Sigmoid colon (tissue), 6 donors: ENCODE measurements at regions not wholly inside any gene's neighbourhood (a gene's known extent, or its start where the extent isn't known, plus 50 kb on each side); places are given as distances from the start of the nearest gene placed in this dataset.

Experiments
- DNase-seq: peaks from one replicate; pipeline ENCODE4 v3.0.0-alpha.2; 2019
- H3K27ac ChIP-seq, 4 donors: fragments of 200-600 bp; sonication (generic); one replicate each; pipeline ENCODE4 v1.5.1; 2016 to 2019; ENCODE audit warnings: mild to moderate bottlenecking in 1 of 4
- H3K27me3 ChIP-seq, 3 donors: fragments of 200-600 bp; sonication (generic); one replicate each; pipeline ENCODE4 v1.5.1; 2019; ENCODE audit warnings: mild to moderate bottlenecking in 1 of 3
- H3K36me3 ChIP-seq, 4 donors: fragments of 200-600 bp; sonication (generic); one replicate each; pipeline ENCODE4 v1.5.1; 2016 to 2019
- H3K4me1 ChIP-seq, 4 donors: fragments of 200-600 bp; sonication (generic); one replicate each; pipeline ENCODE4 v1.5.1; 2017 to 2019
- H3K4me3 ChIP-seq, 4 donors: fragments of 200-600 bp; sonication (generic); one replicate each; pipeline ENCODE4 v1.5.1; 2017 to 2019; ENCODE audit warnings: mild to moderate bottlenecking in 2 of 4, moderate library complexity in 1 of 4
- H3K9me3 ChIP-seq, 4 donors: fragments of 200-600 bp in 3 of 4; sonication (generic) in 3 of 4; one replicate each; pipeline versions ENCODE4 v1.5.1 to v1.6.1; 2013 to 2019
- EP300 ChIP-seq, 4 donors: sonication (generic); formaldehyde crosslinking; IDR thresholded peaks; one replicate each; pipeline ENCODE4 v1.6.1; 2017; ENCODE audit warnings: antibody characterized with exemption in 4 of 4
- POLR2A ChIP-seq, 2 donors: fragments of 450-650 bp; IDR thresholded peaks; one replicate each; pipeline ENCODE4 v1.6.1; 2016; ENCODE audit warnings: antibody characterized with exemption in 2 of 2, mild to moderate bottlenecking in 2 of 2, moderate library complexity in 2 of 2
- POLR2AphosphoS5 ChIP-seq, 4 donors: sonication (generic); formaldehyde crosslinking; IDR thresholded peaks; one replicate each; pipeline ENCODE4 v1.6.1; 2017; ENCODE audit warnings: antibody characterized with exemption in 4 of 4
- WGBS, 2 donors: extraction: QIAGEN DNeasy Blood & Tissue Kit; methylation state at CpG; one replicate each; pipeline ENCODE4 v1.1.7; 2013; 5-methylcytosine and 5-hydroxymethylcytosine counted together
- intact Hi-C: fragments of 100-400 bp; cut with DNase I; formaldehyde crosslinking; loops from one replicate; pipeline ENCODE4 v1.15.1; 2023
- TF ChIP-seq, protein P1 (sequence below), 4 experiments: fragments of 450-650 bp in 3 of 4; fragments of 200-600 bp in 1 of 4; IDR thresholded peaks; one replicate each; pipeline ENCODE4 v1.5.1; 2016 to 2019; ENCODE audit warnings: antibody characterized with exemption in 4 of 4, mild to moderate bottlenecking in 3 of 4, moderate library complexity in 2 of 4
- donor health status: healthy with polysubstance abuse.
- donor health status: healthy.

DNA sequence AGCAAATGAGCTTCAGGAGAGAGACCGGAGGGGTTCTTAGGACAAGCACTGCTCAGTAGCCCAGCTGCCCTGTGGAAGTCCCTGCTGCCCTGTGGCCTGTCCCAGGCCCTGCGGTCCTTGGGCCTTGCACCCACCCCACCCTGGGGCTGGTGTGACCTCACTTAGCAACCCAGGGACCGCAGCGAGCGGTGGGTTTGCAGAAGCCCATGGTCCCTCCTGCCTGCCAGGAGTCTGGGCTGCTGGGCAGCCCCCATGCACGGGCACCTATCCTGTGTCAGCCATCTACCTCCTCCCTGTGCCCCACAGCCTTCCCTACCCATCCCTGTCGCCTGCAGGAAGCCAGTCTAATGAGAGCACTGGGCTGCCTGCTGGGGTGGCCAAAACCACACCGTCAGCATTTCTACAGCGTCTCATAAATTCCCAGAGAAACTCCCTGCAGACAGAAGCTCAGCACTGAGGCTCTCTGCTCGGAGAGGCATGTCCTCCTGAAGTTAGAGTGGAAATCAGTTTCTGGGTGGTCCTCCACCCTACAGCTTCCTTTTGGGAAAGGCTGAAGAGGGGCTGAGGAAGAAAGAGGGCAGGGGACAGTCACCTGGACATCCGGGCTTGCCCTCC, 231.1 kb upstream of the HS6ST1 start:
- H3K27me3 ChIP-seq: no peaks in the 10 kb centered on the region
- no peak overlapping the region for H3K4me3 ChIP-seq
- TF ChIP-seq EP300 (IDR thresholded peaks at IDR 0.05): no peak
- TF ChIP-seq POLR2A (IDR thresholded peaks at IDR 0.05): no peak
- TF ChIP-seq, protein P1, sequence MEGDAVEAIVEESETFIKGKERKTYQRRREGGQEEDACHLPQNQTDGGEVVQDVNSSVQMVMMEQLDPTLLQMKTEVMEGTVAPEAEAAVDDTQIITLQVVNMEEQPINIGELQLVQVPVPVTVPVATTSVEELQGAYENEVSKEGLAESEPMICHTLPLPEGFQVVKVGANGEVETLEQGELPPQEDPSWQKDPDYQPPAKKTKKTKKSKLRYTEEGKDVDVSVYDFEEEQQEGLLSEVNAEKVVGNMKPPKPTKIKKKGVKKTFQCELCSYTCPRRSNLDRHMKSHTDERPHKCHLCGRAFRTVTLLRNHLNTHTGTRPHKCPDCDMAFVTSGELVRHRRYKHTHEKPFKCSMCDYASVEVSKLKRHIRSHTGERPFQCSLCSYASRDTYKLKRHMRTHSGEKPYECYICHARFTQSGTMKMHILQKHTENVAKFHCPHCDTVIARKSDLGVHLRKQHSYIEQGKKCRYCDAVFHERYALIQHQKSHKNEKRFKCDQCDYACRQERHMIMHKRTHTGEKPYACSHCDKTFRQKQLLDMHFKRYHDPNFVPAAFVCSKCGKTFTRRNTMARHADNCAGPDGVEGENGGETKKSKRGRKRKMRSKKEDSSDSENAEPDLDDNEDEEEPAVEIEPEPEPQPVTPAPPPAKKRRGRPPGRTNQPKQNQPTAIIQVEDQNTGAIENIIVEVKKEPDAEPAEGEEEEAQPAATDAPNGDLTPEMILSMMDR (IDR thresholded peaks at IDR 0.05): no peak
- TF ChIP-seq POLR2AphosphoS5 (IDR thresholded peaks at IDR 0.05): no peak
- H3K9me3 ChIP-seq: no peaks in the 10 kb centered on the region
- intact Hi-C loops: no loop called here
- DNase-seq: peak; percentile 29
- WGBS, 2 donors: 72 to 77% methylated on average over 11 of the region's 11 CpGs
- no peaks in the 10 kb centered on the region for H3K4me1 ChIP-seq
- no peak overlapping the region for H3K27ac ChIP-seq
- no peaks in the 10 kb centered on the region for H3K36me3 ChIP-seq

- no peak overlapping the region for H3K27ac ChIP-seq
- DNase-seq: no peak
- no peak overlapping the region for H3K4me3 ChIP-seq
- TF ChIP-seq POLR2AphosphoS5 (IDR thresholded peaks at IDR 0.05) (no peak), EP300 (IDR thresholded peaks at IDR 0.05) (no peak), POLR2A (IDR thresholded peaks at IDR 0.05) (no peak)
- no peaks in the 10 kb centered on the region for H3K27me3 ChIP-seq
- H3K9me3 ChIP-seq: no peaks in the 10 kb centered on the region
- H3K36me3 ChIP-seq: no peaks in the 10 kb centered on the region
- no peaks in the 10 kb centered on the region for H3K4me1 ChIP-seq
- intact Hi-C loops: no loop called here
- WGBS, 2 donors: 56 to 74% methylated on average over 6 of the region's 6 CpGs
These were observed 231.7 kb upstream of the HS6ST1 start for GRCh38 chr2:128550389-128550788.

GRCh38 chr2:128550801-128551416, 232.2 kb upstream of the HS6ST1 start:
- no peaks in the 10 kb centered on the region for H3K27me3 ChIP-seq
- no peak for DNase-seq
- no peaks in the 10 kb centered on the region for H3K9me3 ChIP-seq
- no peak overlapping the region for H3K27ac ChIP-seq
- intact Hi-C loops: no loop called here
- no peaks in the 10 kb centered on the region for H3K36me3 ChIP-seq
- TF ChIP-seq EP300 (IDR thresholded peaks at IDR 0.05) (no peak), POLR2AphosphoS5 (IDR thresholded peaks at IDR 0.05) (no peak), POLR2A (IDR thresholded peaks at IDR 0.05) (no peak)
- TF ChIP-seq, protein P1 (IDR thresholded peaks at IDR 0.05): no peak
- WGBS, 2 donors: 89 to 90% methylated on average over 9 of the region's 9 CpGs
- H3K4me1 ChIP-seq: no peaks in the 10 kb centered on the region
- no peak overlapping the region for H3K4me3 ChIP-seq

DNA sequence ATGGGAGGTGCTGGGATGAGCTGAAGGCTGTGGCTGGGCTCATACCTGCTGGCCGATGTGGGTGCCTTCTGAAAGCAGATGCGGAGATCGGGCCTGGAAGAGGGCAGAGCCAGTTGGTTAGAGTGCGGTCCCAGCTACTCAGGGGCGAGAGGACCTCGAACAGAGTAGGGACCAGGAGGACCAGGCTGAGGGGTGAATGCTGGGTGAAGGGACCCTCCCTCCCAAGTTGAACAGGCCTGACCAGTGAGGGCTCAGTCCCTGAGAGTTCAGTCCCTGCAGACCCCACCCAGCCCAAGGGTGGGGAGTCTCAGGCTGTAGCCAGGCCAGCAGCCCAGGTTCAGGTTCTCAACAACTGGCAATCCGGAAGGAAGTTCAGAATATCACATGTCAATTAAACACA, 232.8 kb upstream of the HS6ST1 start:
- Histone ChIP-seq H3K4me1 (no peaks in the 10 kb centered on the region), H3K4me3 (no peak overlapping the region), H3K27me3 (no peaks in the 10 kb centered on the region), H3K9me3 (no peaks in the 10 kb centered on the region), H3K27ac (no peak overlapping the region), H3K36me3 (no peaks in the 10 kb centered on the region)
- WGBS, 2 donors: 90 to 96% methylated on average over 7 of the region's 7 CpGs
- no peak for DNase-seq
- TF ChIP-seq POLR2AphosphoS5 (IDR thresholded peaks at IDR 0.05) (no peak), EP300 (IDR thresholded peaks at IDR 0.05) (no peak), POLR2A (IDR thresholded peaks at IDR 0.05) (no peak)
- TF ChIP-seq, protein P1 (IDR thresholded peaks at IDR 0.05): no peak
- intact Hi-C loops: no loop called here

- TF ChIP-seq EP300 (IDR thresholded peaks at IDR 0.05): no peak
- no peak for TF ChIP-seq POLR2A (IDR thresholded peaks at IDR 0.05)
- TF ChIP-seq POLR2AphosphoS5 (IDR thresholded peaks at IDR 0.05): no peak
- TF ChIP-seq, protein P1 (IDR thresholded peaks at IDR 0.05): no peak
- DNase-seq: no peak
- Histone ChIP-seq H3K9me3 (no peaks in the 10 kb centered on the region), H3K4me1 (no peaks in the 10 kb centered on the region), H3K36me3 (no peaks in the 10 kb centered on the region), H3K4me3 (no peak overlapping the region), H3K27me3 (no peaks in the 10 kb centered on the region), H3K27ac (no peak overlapping the region)
- intact Hi-C loops: no loop called here
- 57 to 82% methylated on average over 8 of the region's 8 CpGs for WGBS, 2 donors
These were observed 233.6 kb upstream of the HS6ST1 start for GRCh38 chr2:128552141-128552805.
